CD4-positive, alpha-beta T cell (primary cell): ENCODE measurements at regions not wholly inside any gene's neighbourhood (a gene's known extent, or its start where the extent isn't known, plus 50 kb on each side); places are given as distances from the start of the nearest gene placed in this dataset.

ENCODE experiments used
- ATAC-seq: fragments of 200-7000 bp; cut with Tn5 transposase; one replicate; pipeline ENCODE4 v1.10.0; 2022; ENCODE audit warnings: mild to moderate bottlenecking; ENCODE audit not compliant: poor library complexity
- CTCF ChIA-PET: fragments of 350-600 bp; sonication (Branson Sonifier 250); formaldehyde crosslinking; loops from one replicate; lab custom pipeline; 2021; ENCODE audit warnings: antibody characterized with exemption, inconsistent platforms; lab: Charles Lee
- POLR2A ChIA-PET: fragments of 350-600 bp; sonication (Branson Sonifier 250); formaldehyde crosslinking; loops from one replicate; lab custom pipeline; 2021; ENCODE audit warnings: antibody characterized with exemption, inconsistent platforms; lab: Charles Lee
- DNase-seq, 14 experiments: peaks; one replicate each; pipeline ENCODE4 v3.0.0-alpha.2; 2013 to 2020; ENCODE audit warnings: mixed read lengths in 2 of 14
- H3K27ac ChIP-seq, 2 donors: one replicate each; pipeline versions ENCODE4 v1.5.1 to v1.7.0; 2013; ENCODE audit warnings: low read length in 2 of 2, low read depth in 1 of 2, mild to moderate bottlenecking in 1 of 2
- H3K27me3 ChIP-seq, 2 experiments: 1 replicate in 1 of 2; 2 replicates in 1 of 2; pipeline versions ENCODE4 v1.6.1 to v1.7.0; 2013; ENCODE audit warnings: low read length in 2 of 2, control low read depth in 1 of 2, mild to moderate bottlenecking in 1 of 2, moderate library complexity in 1 of 2; ENCODE audit not compliant: insufficient read depth in 2 of 2, control insufficient read depth in 1 of 2
- H3K36me3 ChIP-seq: one replicate; pipeline ENCODE4 v1.6.1; 2013; ENCODE audit warnings: low read length, control low read depth; ENCODE audit not compliant: insufficient read depth
- H3K4me1 ChIP-seq: one replicate; pipeline ENCODE4 v1.6.1; 2013; ENCODE audit warnings: low read length, control low read depth; ENCODE audit not compliant: insufficient read depth
- H3K4me3 ChIP-seq: one replicate; pipeline ENCODE4 v1.5.1; 2013; ENCODE audit warnings: mild to moderate bottlenecking, low read length, moderate library complexity
- H3K9me3 ChIP-seq, 2 experiments: 1 replicate in 1 of 2; 2 replicates in 1 of 2; pipeline versions ENCODE4 v1.6.1 to v1.7.0; 2013; ENCODE audit warnings: low read length in 2 of 2, mild to moderate bottlenecking in 2 of 2, control low read depth in 1 of 2, moderate library complexity in 1 of 2; ENCODE audit not compliant: control insufficient read depth in 1 of 2, insufficient read depth in 1 of 2
- H3K27ac Mint-ChIP-seq: one replicate; pipeline ENCODE4 v1.8.0; 2020; ENCODE audit warnings: mixed read lengths
- H3K27me3 Mint-ChIP-seq: one replicate; pipeline ENCODE4 v1.8.0; 2021; ENCODE audit warnings: mixed read lengths
- H3K36me3 Mint-ChIP-seq: one replicate; pipeline ENCODE4 v1.8.0; 2021; ENCODE audit warnings: low read depth, mixed read lengths
- H3K4me1 Mint-ChIP-seq: one replicate; pipeline ENCODE4 v1.8.0; 2021; ENCODE audit warnings: low read depth, mixed read lengths
- H3K4me3 Mint-ChIP-seq: one replicate; pipeline ENCODE4 v1.8.0; 2020; ENCODE audit warnings: mild to moderate bottlenecking, mixed read lengths
- H3K9me3 Mint-ChIP-seq: one replicate; pipeline ENCODE4 v1.8.0; 2020; ENCODE audit warnings: mixed read lengths
- CTCF ChIP-seq: fragments of 200-600 bp; IDR thresholded peaks from one replicate; pipeline ENCODE4 v1.8.0; 2022; ENCODE audit warnings: antibody characterized with exemption, mild to moderate bottlenecking
- intact Hi-C, 2 experiments: fragments of 100-400 bp; cut with DNase I in 1 of 2; cut with micrococcal nuclease in 1 of 2; formaldehyde crosslinking; loops; one replicate each; pipeline versions ENCODE4 v1.15.1 to v1.9.0; 2023 to 2025; cut with DNase I, micrococcal nuclease

GRCh38 chr5:1670351-1670750 lies 129.3 kb downstream of the MRPL36 start:
- H3K9me3 ChIP-seq: peaks cover 0 to 29% of the 10 kb centered on the region in 2 experiments
- Mint-ChIP-seq H3K27me3 (peaks cover 69% of the 10 kb centered on the region), H3K27ac (no peak overlapping the region), H3K4me1 (peaks cover 15% of the 10 kb centered on the region), H3K9me3 (no peaks in the 10 kb centered on the region), H3K36me3 (no peaks in the 10 kb centered on the region), H3K4me3 (no peak overlapping the region)
- H3K36me3 ChIP-seq: no peaks in the 10 kb centered on the region
- no peak overlapping the region for H3K4me3 ChIP-seq
- peaks cover 46 to 58% of the 10 kb centered on the region in 2 experiments for H3K27me3 ChIP-seq
- POLR2A ChIA-PET: no interaction called here
- intact Hi-C loops: no loop called here
- DNase-seq (no peak), ATAC-seq (no peak)
- TF ChIP-seq CTCF: no peak
- no peak overlapping the region for H3K27ac ChIP-seq
- CTCF ChIA-PET: interaction anchor here (0.6 kb wide), 1 partner anchor 26 kb away, joined by 3 read pairs; no protein-coding TSS in a partner anchor
- H3K4me1 ChIP-seq: peaks cover 17% of the 10 kb centered on the region

- H3K9me3 ChIP-seq: peaks cover 0 to 29% of the 10 kb centered on the region in 2 experiments
- no peak for TF ChIP-seq CTCF
- ChIA-PET CTCF (no interaction called here), POLR2A (no interaction called here)
- H3K4me1 ChIP-seq: peaks cover 17% of the 10 kb centered on the region
- intact Hi-C loops: loop anchor here in 1 of 2 experiments (5.0 kb wide), 3 partner anchors 128 to 373 kb away; partner anchors contain the start of gene MRPL36
- no peaks in the 10 kb centered on the region for H3K36me3 ChIP-seq
- Mint-ChIP-seq H3K9me3 (no peaks in the 10 kb centered on the region), H3K36me3 (no peaks in the 10 kb centered on the region), H3K27ac (no peak overlapping the region), H3K27me3 (peaks cover 77% of the 10 kb centered on the region), H3K4me3 (peak overlapping the region; percentile 3), H3K4me1 (peaks cover 18% of the 10 kb centered on the region)
- DNase-seq (no peak), ATAC-seq (no peak)
- H3K27ac ChIP-seq: no peak overlapping the region
- H3K27me3 ChIP-seq: peaks cover 50 to 67% of the 10 kb centered on the region in 2 experiments
- H3K4me3 ChIP-seq: no peak overlapping the region
These were observed 130.1 kb downstream of the MRPL36 start for GRCh38 chr5:1669276-1670155.

GRCh38 chr5:1668141-1668721 lies 131.4 kb downstream of the MRPL36 start:
- Mint-ChIP-seq H3K4me3 (peak overlapping the region; percentile 42), H3K4me1 (peaks cover 18% of the 10 kb centered on the region), H3K27ac (no peak overlapping the region), H3K9me3 (no peaks in the 10 kb centered on the region), H3K36me3 (no peaks in the 10 kb centered on the region), H3K27me3 (peaks cover 81% of the 10 kb centered on the region)
- no peak overlapping the region for H3K27ac ChIP-seq
- H3K4me3 ChIP-seq: no peak overlapping the region
- ATAC-seq (no peak), DNase-seq (peak in 1 of 14 experiments; percentile 21)
- peaks cover 54 to 68% of the 10 kb centered on the region in 2 experiments for H3K27me3 ChIP-seq
- intact Hi-C loops: loop anchor here in 1 of 2 experiments (5.0 kb wide), 3 partner anchors 129 to 374 kb away; partner anchors contain the start of gene MRPL36
- no peak for TF ChIP-seq CTCF
- ChIA-PET POLR2A (no interaction called here), CTCF (interaction anchor here (0.6 kb wide), 1 partner anchor 518 kb away, joined by 4 read pairs; no protein-coding TSS in a partner anchor)
- no peaks in the 10 kb centered on the region for H3K36me3 ChIP-seq
- H3K4me1 ChIP-seq: peaks cover 17% of the 10 kb centered on the region
- peaks cover 0 to 29% of the 10 kb centered on the region in 2 experiments for H3K9me3 ChIP-seq
